GM18511 (cell line): ENCODE measurements at regions not wholly inside any gene's neighbourhood (a gene's known extent, or its start where the extent isn't known, plus 50 kb on each side); places are given as distances from the start of the nearest gene placed in this dataset.
"Not testable (repeated sequence)": the region's sequence is repeated elsewhere in the genome, so short reads cannot be mapped to it uniquely, and the experiment has no call there.

Source experiments
- ATAC-seq: cut with Tn5 transposase; IDR thresholded peaks from one replicate; pipeline ENCODE4 v1.9.1; 2021; ENCODE audit warnings: mild to moderate bottlenecking, moderate library complexity; ENCODE audit not compliant: unreplicated experiment

DNA sequence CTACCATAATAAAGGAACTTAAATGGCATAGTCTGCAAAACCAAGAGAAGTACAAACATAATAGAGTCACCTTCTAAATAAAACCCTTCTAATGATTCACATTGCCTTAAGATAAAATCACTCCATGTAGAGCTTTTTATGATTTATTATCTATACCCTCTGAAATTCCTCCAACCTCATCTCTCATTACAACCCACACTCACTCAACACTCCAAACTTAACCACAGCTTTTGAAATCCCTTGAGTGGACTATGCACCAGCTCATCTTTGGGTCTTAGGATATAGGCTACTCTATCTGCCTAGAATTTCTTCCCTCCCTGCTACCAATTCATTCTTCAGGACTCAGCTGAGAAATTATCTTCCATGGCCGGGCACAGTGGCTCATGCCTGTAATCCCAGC is 122.5 kb downstream of the CETN3 start:
- ATAC-seq = no peak

DNA sequence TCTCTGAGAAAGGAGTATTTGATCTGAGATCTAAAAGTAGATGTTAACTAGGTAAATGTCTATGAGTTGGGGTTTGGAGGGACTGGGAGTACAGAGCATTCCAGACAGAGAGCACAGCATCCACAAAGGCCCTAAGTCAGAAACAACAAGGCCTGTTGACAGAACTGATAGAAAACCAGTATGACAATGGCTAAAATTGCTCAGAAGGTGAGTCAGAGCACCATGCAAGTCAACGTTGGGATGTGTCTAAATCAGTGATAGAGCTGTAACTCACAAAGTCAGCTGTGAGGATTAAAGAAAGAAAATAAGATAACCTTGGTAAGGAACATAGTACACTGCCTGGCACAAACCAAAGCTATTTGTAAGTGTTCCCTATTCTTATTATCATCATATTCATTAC is 124.0 kb downstream of the CETN3 start:
- ATAC-seq = no peak

DNA sequence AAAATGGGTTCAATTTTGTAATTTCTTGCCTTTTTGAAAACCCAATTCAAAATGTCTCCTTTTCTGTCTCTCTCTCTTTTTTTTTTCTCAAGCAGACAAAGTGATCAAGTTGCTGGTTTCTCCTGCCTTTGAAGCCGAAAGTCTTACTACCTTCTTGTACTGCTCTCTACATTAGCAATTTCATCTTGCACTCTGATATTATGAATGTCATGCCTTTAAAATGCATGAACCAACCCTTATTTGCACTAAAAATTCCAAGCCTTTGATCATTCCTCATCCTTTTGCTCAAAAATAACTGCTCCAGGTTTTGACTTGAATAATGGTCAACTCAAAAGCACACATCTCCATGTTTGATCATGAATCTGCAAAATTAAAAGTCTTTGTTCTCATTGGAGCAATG is 125.2 kb downstream of the CETN3 start:
- no peak for ATAC-seq

GRCh38 chr5:90279091-90279490 is 130.5 kb downstream of the CETN3 start:
- ATAC-seq = no peak

GRCh38 chr5:90274216-90274615 is 135.3 kb downstream of the CETN3 start:
- ATAC-seq = no peak

- ATAC-seq = no peak
Observed at GRCh38 chr5:90267646-90268045, 141.9 kb downstream of the CETN3 start.

GRCh38 chr5:90265545-90265857 is 144.1 kb downstream of the CETN3 start:
- ATAC-seq = no peak

GRCh38 chr5:90264689-90265544 is 144.6 kb downstream of the CETN3 start:
- ATAC-seq = peak; percentile 88

- no peak for ATAC-seq
Observed at GRCh38 chr5:90263102-90263820, 146.3 kb downstream of the CETN3 start.

GRCh38 chr5:90251447-90251846 is 158.1 kb downstream of the CETN3 start:
- ATAC-seq = no peak

- no peak for ATAC-seq
Observed at GRCh38 chr5:90248640-90249039, 160.9 kb downstream of the CETN3 start.

- not testable (repeated sequence) for ATAC-seq
Observed at GRCh38 chr5:90243848-90244247, 165.7 kb downstream of the CETN3 start.

DNA sequence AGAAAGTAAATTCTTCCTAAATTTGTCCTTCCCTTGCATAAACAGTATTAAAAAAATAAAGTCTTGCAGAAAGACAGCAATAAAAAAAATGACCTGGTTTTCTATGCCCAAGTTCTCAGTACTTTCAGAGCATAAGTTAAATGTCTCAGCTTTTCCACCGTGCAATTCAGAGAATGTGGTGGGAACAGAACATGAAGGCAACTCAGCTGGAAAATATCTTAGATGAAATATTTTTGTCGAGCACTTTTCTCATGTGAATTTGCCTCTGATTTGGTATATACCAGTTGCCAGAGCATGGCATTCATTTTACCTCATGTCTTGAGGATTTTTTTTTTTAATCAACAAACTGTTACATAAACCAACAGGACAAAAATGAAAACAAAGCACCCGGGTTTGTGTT is 176.1 kb downstream of the CETN3 start:
- no peak for ATAC-seq

DNA sequence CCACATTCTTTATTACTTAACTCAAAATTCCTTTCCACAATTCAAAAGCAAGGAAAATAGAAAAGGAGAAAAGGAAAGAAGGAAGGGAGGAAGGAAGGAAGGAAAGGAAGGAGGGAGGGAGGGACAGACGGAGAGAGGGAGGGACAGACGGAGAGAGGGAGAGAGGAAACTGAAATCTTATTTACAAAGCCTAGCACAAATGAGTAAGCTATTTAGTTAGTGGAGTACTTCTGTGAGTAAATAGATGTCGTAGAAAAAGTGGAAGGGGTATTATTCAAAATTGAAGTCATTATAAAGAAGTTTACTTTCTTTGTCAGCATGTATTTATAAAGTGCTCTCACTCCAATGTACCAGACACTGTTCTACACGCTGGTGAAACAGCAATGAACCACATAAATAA is 177.9 kb downstream of the CETN3 start:
- ATAC-seq = no peak

GRCh38 chr5:90227683-90228082 is 181.9 kb downstream of the CETN3 start:
- ATAC-seq = no peak

GRCh38 chr5:90226433-90227099 is 183.0 kb downstream of the CETN3 start:
- ATAC-seq = no peak

DNA sequence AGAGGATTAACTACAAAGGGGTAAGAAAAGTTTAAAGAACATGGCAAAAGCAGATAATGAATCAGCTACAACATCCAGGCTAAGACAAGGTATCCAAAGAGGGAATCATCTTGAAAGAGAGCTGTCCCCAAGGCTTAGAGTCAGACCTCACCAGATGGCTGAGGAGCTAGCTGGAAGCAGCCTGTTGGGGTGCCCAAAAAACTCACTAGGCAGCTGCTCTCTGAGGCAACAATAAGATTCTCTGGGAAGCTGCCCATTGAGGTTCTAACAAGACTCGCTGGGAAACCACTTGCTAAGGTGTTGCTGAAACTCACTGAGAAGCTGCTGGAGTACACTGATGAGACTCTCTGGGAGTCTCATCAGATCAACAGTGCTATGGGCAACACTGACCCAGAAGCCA is 185.2 kb downstream of the CETN3 start:
- no peak for ATAC-seq

GRCh38 chr5:90223756-90224155 is 185.8 kb downstream of the CETN3 start:
- ATAC-seq = no peak

GRCh38 chr5:90221951-90222350 is 187.6 kb downstream of the CETN3 start:
- ATAC-seq = no peak

DNA sequence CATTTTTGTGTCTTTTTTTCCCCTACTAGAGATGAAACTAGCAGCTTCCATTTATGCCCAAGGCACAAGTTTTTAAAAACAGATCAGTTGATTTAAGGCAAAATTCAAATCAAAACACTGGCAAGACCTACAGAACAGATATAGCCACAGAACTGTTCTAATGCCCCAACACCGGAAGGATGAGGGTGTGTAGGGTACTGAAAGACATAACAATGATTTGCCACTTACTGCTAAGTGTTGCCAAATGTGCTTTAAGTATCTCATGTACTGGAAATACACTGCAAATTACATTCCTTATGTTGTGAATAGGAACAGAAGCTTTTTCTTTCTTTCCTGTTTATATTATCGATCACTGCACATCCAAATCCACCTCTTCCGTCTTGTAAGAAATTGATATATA is 189.0 kb downstream of the CETN3 start:
- ATAC-seq = no peak

GRCh38 chr5:90214991-90215390 is 194.6 kb downstream of the CETN3 start:
- ATAC-seq = no peak

GRCh38 chr5:90208323-90208722 is 201.2 kb downstream of the CETN3 start:
- not testable (repeated sequence) for ATAC-seq
